Astrocyte (in vitro differentiated cells and primary cell): ENCODE measurements at regions not wholly inside any gene's neighbourhood (a gene's known extent, or its start where the extent isn't known, plus 50 kb on each side); places are given as distances from the start of the nearest gene placed in this dataset.
A peak's percentile ranks its signal among the peaks of the same experiment; 100 is the strongest.

Source experiments
- DNase-seq: peaks from one replicate; pipeline ENCODE4 v3.0.0-alpha.2; 2010; ENCODE audit warnings: low read depth
- FAIRE-seq: peaks from 2 replicates; lab custom pipeline; 2011; peaks lifted over from hg19 to GRCh38; lab: Jason Lieb, UNC
- H2AFZ ChIP-seq: 2 replicates; pipeline ENCODE4 v1.6.0; 2012; ENCODE audit warnings: low read depth, low read length, inconsistent platforms
- H3K27ac ChIP-seq: 2 replicates; pipeline ENCODE4 v1.5.1; 2011; ENCODE audit warnings: low read depth, low read length, inconsistent platforms
- H3K27me3 ChIP-seq: 2 replicates; pipeline ENCODE4 v1.6.0; 2011; ENCODE audit warnings: low read length, inconsistent platforms; ENCODE audit not compliant: insufficient read depth
- H3K36me3 ChIP-seq: 2 replicates; pipeline ENCODE4 v1.5.1; 2011; ENCODE audit warnings: low read length, inconsistent platforms; ENCODE audit not compliant: insufficient read depth
- H3K4me1 ChIP-seq: 2 replicates; pipeline ENCODE4 v1.5.1; 2011; ENCODE audit warnings: low read length, inconsistent platforms; ENCODE audit not compliant: insufficient read depth
- H3K4me2 ChIP-seq: 2 replicates; pipeline ENCODE4 v1.6.0; 2012; ENCODE audit warnings: low read length, inconsistent platforms
- H3K4me3 ChIP-seq: 2 replicates; pipeline ENCODE4 v1.5.1; 2011; ENCODE audit warnings: low read depth, mild to moderate bottlenecking, low read length, inconsistent platforms; ENCODE audit not compliant: insufficient read depth
- H3K79me2 ChIP-seq: 2 replicates; pipeline ENCODE4 v1.6.0; 2012; ENCODE audit warnings: mild to moderate bottlenecking, low read length, inconsistent platforms; ENCODE audit not compliant: insufficient read depth
- H3K9ac ChIP-seq: 2 replicates; pipeline ENCODE4 v1.6.0; 2012; ENCODE audit warnings: mild to moderate bottlenecking, low read length, inconsistent platforms
- H3K9me3 ChIP-seq: 2 replicates; pipeline ENCODE4 v1.5.1; 2012; ENCODE audit warnings: low read depth, mild to moderate bottlenecking, low read length, inconsistent platforms; ENCODE audit not compliant: insufficient read depth
- H4K20me1 ChIP-seq: 2 replicates; pipeline ENCODE4 v1.6.0; 2012; ENCODE audit warnings: low read length, inconsistent platforms; ENCODE audit not compliant: insufficient read depth
- H3K27ac Mint-ChIP-seq: one replicate; pipeline ENCODE4 v1.8.0; 2021; ENCODE audit warnings: mild to moderate bottlenecking, mixed read lengths; ENCODE audit not compliant: unreplicated experiment
- H3K27me3 Mint-ChIP-seq: one replicate; pipeline ENCODE4 v1.8.0; 2021; ENCODE audit warnings: low read depth, mixed read lengths; ENCODE audit not compliant: unreplicated experiment
- H3K36me3 Mint-ChIP-seq: one replicate; pipeline ENCODE4 v1.8.0; 2021; ENCODE audit warnings: low read depth, mixed read lengths; ENCODE audit not compliant: unreplicated experiment
- H3K4me1 Mint-ChIP-seq: one replicate; pipeline ENCODE4 v1.8.0; 2021; ENCODE audit warnings: low read depth, mixed read lengths; ENCODE audit not compliant: unreplicated experiment
- H3K4me3 Mint-ChIP-seq: one replicate; pipeline ENCODE4 v1.8.0; 2021; ENCODE audit warnings: mild to moderate bottlenecking, moderate library complexity, mixed read lengths; ENCODE audit not compliant: unreplicated experiment
- H3K9me3 Mint-ChIP-seq: one replicate; pipeline ENCODE4 v1.8.0; 2021; ENCODE audit warnings: mild to moderate bottlenecking, mixed read lengths; ENCODE audit not compliant: unreplicated experiment
- CTCF ChIP-seq: IDR thresholded peaks from 2 replicates; pipeline ENCODE4 v1.5.1; 2011; ENCODE audit warnings: low read depth, mild to moderate bottlenecking, inconsistent platforms, low read length, moderate library complexity; ENCODE audit not compliant: insufficient read depth
- EZH2 ChIP-seq: IDR thresholded peaks from 2 replicates; pipeline ENCODE4 v1.6.1; 2012; ENCODE audit warnings: mild to moderate bottlenecking, low read length, inconsistent platforms; ENCODE audit not compliant: insufficient read depth

GRCh38 chr11:92697461-92698312 is 271.8 kb upstream of the MTNR1B start:
- Histone ChIP-seq H3K27ac (no peak overlapping the region), H3K9ac (no peak overlapping the region), H3K4me1 (peaks cover 17% of the 10 kb centered on the region), H2AFZ (peak overlapping the region; percentile 38), H3K79me2 (no peaks in the 10 kb centered on the region), H4K20me1 (no peaks in the 10 kb centered on the region), H3K36me3 (no peaks in the 10 kb centered on the region), H3K27me3 (no peaks in the 10 kb centered on the region), H3K4me3 (no peak overlapping the region), H3K9me3 (no peaks in the 10 kb centered on the region), H3K4me2 (peak overlapping the region; percentile 60)
- H3K4me3 Mint-ChIP-seq = no peak overlapping the region
- no peak for TF ChIP-seq CTCF
- no peak for TF ChIP-seq EZH2
- H3K27me3 Mint-ChIP-seq = no peaks in the 10 kb centered on the region
- H3K36me3 Mint-ChIP-seq = peaks cover 3% of the 10 kb centered on the region
- no peak for DNase-seq
- peaks cover 38% of the 10 kb centered on the region for H3K4me1 Mint-ChIP-seq
- no peaks in the 10 kb centered on the region for H3K9me3 Mint-ChIP-seq
- no peak for FAIRE-seq
- peak overlapping the region; percentile 13 for H3K27ac Mint-ChIP-seq

GRCh38 chr11:92698742-92699141 is 270.7 kb upstream of the MTNR1B start:
- Histone ChIP-seq H3K79me2 (no peaks in the 10 kb centered on the region), H3K4me3 (no peak overlapping the region), H3K9ac (no peak overlapping the region), H3K4me2 (no peak overlapping the region), H3K4me1 (peaks cover 27% of the 10 kb centered on the region), H4K20me1 (no peaks in the 10 kb centered on the region), H3K27me3 (no peaks in the 10 kb centered on the region), H3K36me3 (no peaks in the 10 kb centered on the region), H3K9me3 (no peaks in the 10 kb centered on the region), H3K27ac (no peak overlapping the region), H2AFZ (no peak overlapping the region)
- DNase-seq (no peak), FAIRE-seq (no peak)
- Mint-ChIP-seq H3K27ac (no peak overlapping the region), H3K27me3 (no peaks in the 10 kb centered on the region), H3K9me3 (no peaks in the 10 kb centered on the region), H3K4me3 (no peak overlapping the region), H3K4me1 (peaks cover 37% of the 10 kb centered on the region), H3K36me3 (peaks cover 3% of the 10 kb centered on the region)
- TF ChIP-seq CTCF (no peak), EZH2 (no peak)
